Endothelial cell of umbilical vein (primary cell): ENCODE measurements at regions not wholly inside any gene's neighbourhood (a gene's known extent, or its start where the extent isn't known, plus 50 kb on each side); places are given as distances from the start of the nearest gene placed in this dataset.

Experiments used
- MYC ChIP-seq: IDR thresholded peaks from one replicate; pipeline ENCODE4 v1.6.1; 2011; ENCODE audit warnings: mild to moderate bottlenecking, low read depth, low read length
- POLR2A ChIP-seq: IDR thresholded peaks from 2 replicates; pipeline ENCODE4 v1.6.1; 2012; ENCODE audit warnings: low read depth, mild to moderate bottlenecking, control low read depth, low read length
- POLR2AphosphoS5 ChIP-seq: IDR thresholded peaks from 2 replicates; pipeline ENCODE4 v1.6.1; 2012; ENCODE audit warnings: low read depth, mild to moderate bottlenecking, control low read depth, low read length, moderate library complexity; ENCODE audit not compliant: insufficient read depth
- TF ChIP-seq, protein P1 (sequence below), 2 donors: IDR thresholded peaks; 1 replicate in 1 of 2; 2 replicates in 1 of 2; pipeline ENCODE4 v1.5.1; 2011; ENCODE audit warnings: low read length in 2 of 2, mild to moderate bottlenecking in 2 of 2, moderate library complexity in 2 of 2, control low read depth in 1 of 2, inconsistent platforms in 1 of 2, low read depth in 1 of 2; ENCODE audit not compliant: insufficient read depth in 1 of 2; ENCODE audit errors: extremely low read depth in 1 of 2
- TF ChIP-seq, protein P2 (sequence below): IDR thresholded peaks from 2 replicates; pipeline ENCODE4 v1.6.1; 2011; ENCODE audit not compliant: insufficient read depth, insufficient read length

DNA sequence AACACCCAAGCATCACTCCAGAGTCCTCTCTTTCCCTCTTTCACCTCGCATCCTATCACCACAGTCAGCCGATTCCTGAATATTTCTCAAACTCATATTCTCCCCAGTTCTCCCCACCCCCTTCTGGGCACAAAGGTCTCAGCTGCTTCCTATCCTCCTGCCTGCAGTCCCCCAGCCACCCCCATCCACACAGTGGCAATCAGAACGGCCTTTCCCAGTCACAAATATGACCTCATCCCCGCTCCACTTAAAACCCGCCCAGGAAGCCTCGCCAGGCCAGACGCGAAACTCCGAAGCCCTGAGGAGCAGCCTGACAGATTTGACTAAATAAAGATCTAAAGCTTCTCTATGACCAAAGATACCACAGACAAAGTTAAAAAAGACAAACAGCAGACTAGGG, 49.9 kb upstream of the LINGO1 start:
- TF ChIP-seq, protein P1, sequence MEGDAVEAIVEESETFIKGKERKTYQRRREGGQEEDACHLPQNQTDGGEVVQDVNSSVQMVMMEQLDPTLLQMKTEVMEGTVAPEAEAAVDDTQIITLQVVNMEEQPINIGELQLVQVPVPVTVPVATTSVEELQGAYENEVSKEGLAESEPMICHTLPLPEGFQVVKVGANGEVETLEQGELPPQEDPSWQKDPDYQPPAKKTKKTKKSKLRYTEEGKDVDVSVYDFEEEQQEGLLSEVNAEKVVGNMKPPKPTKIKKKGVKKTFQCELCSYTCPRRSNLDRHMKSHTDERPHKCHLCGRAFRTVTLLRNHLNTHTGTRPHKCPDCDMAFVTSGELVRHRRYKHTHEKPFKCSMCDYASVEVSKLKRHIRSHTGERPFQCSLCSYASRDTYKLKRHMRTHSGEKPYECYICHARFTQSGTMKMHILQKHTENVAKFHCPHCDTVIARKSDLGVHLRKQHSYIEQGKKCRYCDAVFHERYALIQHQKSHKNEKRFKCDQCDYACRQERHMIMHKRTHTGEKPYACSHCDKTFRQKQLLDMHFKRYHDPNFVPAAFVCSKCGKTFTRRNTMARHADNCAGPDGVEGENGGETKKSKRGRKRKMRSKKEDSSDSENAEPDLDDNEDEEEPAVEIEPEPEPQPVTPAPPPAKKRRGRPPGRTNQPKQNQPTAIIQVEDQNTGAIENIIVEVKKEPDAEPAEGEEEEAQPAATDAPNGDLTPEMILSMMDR (IDR thresholded peaks at IDR 0.05; ENCODE audit: extremely low read depth in 1 of 2, insufficient read depth in 1 of 2, low read depth in 1 of 2, low read length in 2 of 2), result no peak
- TF ChIP-seq MYC, result no peak
- no peak for TF ChIP-seq POLR2A
- TF ChIP-seq POLR2AphosphoS5, result no peak
- TF ChIP-seq, protein P2, sequence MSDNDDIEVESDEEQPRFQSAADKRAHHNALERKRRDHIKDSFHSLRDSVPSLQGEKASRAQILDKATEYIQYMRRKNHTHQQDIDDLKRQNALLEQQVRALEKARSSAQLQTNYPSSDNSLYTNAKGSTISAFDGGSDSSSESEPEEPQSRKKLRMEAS, result no peak
